GM12864 (cell line): ENCODE measurements at regions not wholly inside any gene's neighbourhood (a gene's known extent, or its start where the extent isn't known, plus 50 kb on each side); places are given as distances from the start of the nearest gene placed in this dataset.

Experiments used
- DNase-seq: peaks from one replicate; pipeline ENCODE4 v3.0.0-alpha.2; 2011; ENCODE audit warnings: low read depth
- H3K4me3 ChIP-seq: 2 replicates; pipeline ENCODE4 v1.5.1; 2011; ENCODE audit warnings: mild to moderate bottlenecking, low read depth, low read length, control low read depth
- CTCF ChIP-seq: IDR thresholded peaks from 2 replicates; pipeline ENCODE4 v1.5.1; 2011; ENCODE audit warnings: low read depth, mild to moderate bottlenecking, moderate library complexity, low read length, control low read depth, inconsistent platforms; ENCODE audit errors: missing control alignments

DNA sequence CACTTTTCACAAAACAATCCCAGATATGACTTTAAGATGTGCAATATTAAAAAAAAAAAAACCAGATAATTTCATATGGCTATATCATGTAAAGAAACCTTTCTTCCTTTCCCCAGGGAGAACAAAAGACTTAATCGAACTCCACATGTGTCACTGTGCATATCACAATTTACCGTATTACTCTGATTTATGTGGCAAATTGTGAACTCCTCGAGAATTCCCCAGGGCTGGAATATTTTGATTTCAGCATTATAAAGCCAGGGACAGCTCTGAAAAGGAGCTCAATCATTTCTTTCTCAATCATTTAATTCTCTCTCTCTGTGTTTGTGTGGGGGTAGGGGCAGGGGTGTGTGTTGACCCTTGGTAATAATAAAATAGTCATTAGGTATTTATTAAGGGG lies 165.8 kb downstream of the TDRD15 start:
- H3K4me3 ChIP-seq: no peak overlapping the region
- no peak for TF ChIP-seq CTCF
- DNase-seq: no peak

- DNase-seq: no peak
- no peak overlapping the region for H3K4me3 ChIP-seq
- no peak for TF ChIP-seq CTCF
These were observed 166.2 kb downstream of the TDRD15 start for GRCh38 chr2:21289989-21290388.

DNA sequence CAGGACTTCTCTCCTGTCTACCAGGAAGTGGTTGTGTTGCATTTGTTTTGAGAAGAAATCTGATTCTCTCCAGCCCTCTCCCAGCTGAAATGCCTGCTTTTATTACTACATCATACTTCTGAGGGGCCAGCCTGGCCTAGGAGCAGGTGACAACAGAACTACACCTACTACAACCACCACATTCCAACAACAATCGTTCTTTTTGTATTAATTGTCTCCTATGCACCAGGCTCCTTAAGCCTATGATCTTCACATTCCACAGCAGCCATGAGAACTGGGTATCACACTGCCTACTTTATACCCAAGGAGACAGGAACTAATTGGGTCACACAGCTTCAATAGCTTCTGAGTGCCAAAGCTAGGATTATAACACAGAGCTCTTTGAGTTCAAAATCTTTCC lies 167.7 kb downstream of the TDRD15 start:
- H3K4me3 ChIP-seq: no peak overlapping the region
- no peak for TF ChIP-seq CTCF
- DNase-seq: no peak

DNA sequence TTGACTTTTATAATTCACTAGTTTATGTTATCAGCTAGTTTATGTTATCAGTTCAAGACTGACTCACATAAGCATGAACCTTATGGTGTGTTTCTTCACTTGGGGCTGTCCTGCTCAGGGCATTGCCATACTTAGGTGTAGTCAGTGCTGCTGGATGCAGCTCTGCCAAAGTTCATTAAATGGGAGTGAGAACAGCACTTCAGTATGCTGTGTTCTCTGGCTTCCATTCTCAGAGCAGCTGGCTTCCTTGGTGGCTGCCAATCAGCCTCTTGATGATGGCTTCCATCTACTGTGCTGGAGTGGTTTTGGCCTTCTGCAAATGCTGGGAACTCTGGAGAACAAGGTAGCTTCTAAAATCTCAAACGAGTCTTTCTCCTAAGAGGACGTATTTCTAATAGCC lies 170.7 kb downstream of the TDRD15 start:
- DNase-seq: no peak
- no peak overlapping the region for H3K4me3 ChIP-seq
- TF ChIP-seq CTCF: no peak

DNA sequence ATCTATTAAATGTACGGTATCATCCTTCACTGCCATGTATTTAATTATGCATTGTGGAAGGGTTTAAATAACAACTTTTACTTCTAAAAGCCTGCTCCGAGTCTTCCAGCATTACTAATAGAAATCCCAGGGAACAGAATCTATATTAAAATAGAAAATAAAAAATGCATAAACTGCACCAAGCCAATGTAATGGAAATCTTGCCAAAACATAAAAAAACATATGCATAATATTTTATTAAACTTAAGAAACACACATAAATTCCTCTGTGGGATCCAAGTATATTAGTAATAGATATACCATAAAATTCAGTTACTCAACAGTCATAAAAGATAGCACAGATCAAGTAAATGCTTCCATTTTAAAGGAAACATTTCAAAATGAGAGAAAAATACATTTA lies 175.6 kb downstream of the TDRD15 start:
- H3K4me3 ChIP-seq: no peak overlapping the region
- no peak for TF ChIP-seq CTCF
- DNase-seq: no peak

- no peak for DNase-seq
- H3K4me3 ChIP-seq: no peak overlapping the region
- TF ChIP-seq CTCF: no peak
These were observed 178.2 kb downstream of the TDRD15 start for GRCh38 chr2:21301871-21302455.

DNA sequence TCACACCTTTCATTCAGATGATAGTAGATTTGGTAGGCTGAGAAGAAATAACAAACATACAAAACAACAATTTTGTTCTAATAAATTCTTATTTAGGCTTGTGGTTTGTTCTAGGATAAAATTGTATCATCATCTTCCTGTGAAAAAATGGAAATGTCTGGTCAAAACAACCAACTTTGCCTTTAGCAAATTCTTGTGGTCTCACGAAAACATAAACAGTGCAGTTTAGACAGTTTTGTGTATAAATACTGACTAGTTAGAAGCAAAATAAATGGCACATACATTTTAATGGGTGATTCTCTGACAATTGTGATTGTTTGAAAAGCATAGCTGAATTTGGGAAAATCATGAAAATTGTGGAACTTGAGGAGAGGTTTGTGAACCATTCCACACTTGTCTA lies 180.1 kb downstream of the TDRD15 start:
- no peak overlapping the region for H3K4me3 ChIP-seq
- DNase-seq: no peak
- no peak for TF ChIP-seq CTCF
